GM12878 (cell line): ENCODE measurements at regions not wholly inside any gene's neighbourhood (a gene's known extent, or its start where the extent isn't known, plus 50 kb on each side); places are given as distances from the start of the nearest gene placed in this dataset.

Source experiments
- ATAC-seq: fragments of 200-7000 bp; cut with Tn5 transposase; 3 replicates; pipeline ENCODE4 v1.9.1; 2020; ENCODE audit warnings: mild to moderate bottlenecking, moderate library complexity
- BruUV-seq: library from RNA; stranded (reverse); fragments of 400-500 nt; replicated peaks from 2 replicates; lab custom pipeline; 2021; lab: Mats Ljungman, UMichigan
- CTCF ChIA-PET: fragments of 300-600 bp; sonication (Branson Sonifier 250); formaldehyde crosslinking; extraction: SDS; loops from one replicate; lab custom pipeline; 2021; ENCODE audit warnings: inconsistent platforms; lab: Yijun Ruan, JAX
- POLR2A ChIA-PET: fragments of 350-600 bp; formaldehyde crosslinking; extraction: SDS; loops from one replicate; lab custom pipeline; 2021; ENCODE audit warnings: inconsistent platforms; lab: Charles Lee
- RAD21 ChIA-PET: fragments of 300-600 bp; sonication (Branson Sonifier 250); formaldehyde crosslinking; loops from one replicate; lab custom pipeline; 2023; ENCODE audit warnings: antibody characterized with exemption; ENCODE audit not compliant: unreplicated experiment; lab: Charles Lee
- SMC1A ChIA-PET: fragments of 300-600 bp; sonication (Branson Sonifier 250); formaldehyde crosslinking; loops from one replicate; lab custom pipeline; 2023; ENCODE audit not compliant: unreplicated experiment, uncharacterized antibody; lab: Charles Lee
- DNase-seq: peaks from one replicate; pipeline ENCODE4 v3.0.0-alpha.2; 2011; ENCODE audit warnings: low read depth, low spot score
- FAIRE-seq: peaks from 3 replicates; lab custom pipeline; 2011; peaks lifted over from hg19 to GRCh38; lab: Jason Lieb, UNC
- H2AFZ ChIP-seq: 2 replicates; pipeline ENCODE4 v1.6.0; 2011; ENCODE audit warnings: low read depth, low read length, control low read depth; ENCODE audit not compliant: control insufficient read depth
- H3K27ac ChIP-seq: 2 replicates; pipeline ENCODE4 v1.5.1; 2011; ENCODE audit warnings: control low read depth; ENCODE audit not compliant: control insufficient read depth, insufficient read depth
- H3K27me3 ChIP-seq, 2 experiments: replicated peaks in 1 of 2; 2 replicates each; pipeline versions ENCODE4 v1.6.0 to v1.6.1; 2011; ENCODE audit warnings: low read length in 1 of 2; ENCODE audit not compliant: control insufficient read depth in 2 of 2, insufficient read depth in 2 of 2
- H3K36me3 ChIP-seq, 2 experiments: 2 replicates each; pipeline ENCODE4 v1.5.1; 2011; ENCODE audit warnings: low read length in 1 of 2; ENCODE audit not compliant: control insufficient read depth in 2 of 2, insufficient read depth in 2 of 2
- H3K4me1 ChIP-seq: 2 replicates; pipeline ENCODE4 v1.6.1; 2011; ENCODE audit warnings: mild to moderate bottlenecking, low read length, moderate library complexity, mixed read lengths; ENCODE audit not compliant: control insufficient read depth, insufficient read depth
- H3K4me2 ChIP-seq: 2 replicates; pipeline ENCODE4 v1.6.0; 2011; ENCODE audit warnings: control low read depth; ENCODE audit not compliant: control insufficient read depth, insufficient read depth
- H3K4me3 ChIP-seq: fragments of 200-600 bp; sonication (generic); 2 replicates; pipeline ENCODE4 v1.5.1; 2016
- H3K79me2 ChIP-seq: 2 replicates; pipeline ENCODE4 v1.6.0; 2011; ENCODE audit warnings: low read length; ENCODE audit not compliant: control insufficient read depth, insufficient read depth
- H3K9ac ChIP-seq: 2 replicates; pipeline ENCODE4 v1.8.0; 2011; ENCODE audit warnings: low read length, control low read depth, mixed read lengths; ENCODE audit not compliant: control insufficient read depth, insufficient read depth
- H3K9me3 ChIP-seq: replicated peaks from 3 replicates; pipeline ENCODE4 v1.5.1; 2011; ENCODE audit warnings: mild to moderate bottlenecking, low read length; ENCODE audit not compliant: control insufficient read depth, insufficient read depth
- H4K20me1 ChIP-seq: 2 replicates; pipeline ENCODE4 v1.6.0; 2011; ENCODE audit not compliant: control insufficient read depth, insufficient read depth
- ATF7 ChIP-seq: fragments of 450-650 bp; IDR thresholded peaks from 2 replicates; pipeline ENCODE4 v1.6.1; 2016; ENCODE audit warnings: low read depth, mild to moderate bottlenecking
- BMI1 ChIP-seq: fragments of 450-650 bp; IDR thresholded peaks from 2 replicates; pipeline ENCODE4 v1.6.1; 2016; ENCODE audit warnings: mild to moderate bottlenecking, moderate library complexity, borderline replicate concordance
- CEBPB ChIP-seq, 2 experiments: fragments of 150-350 bp in 1 of 2; IDR thresholded peaks; 2 replicates each; pipeline ENCODE4 v1.6.1; 2012 to 2014; ENCODE audit warnings: low read depth in 2 of 2, low read length in 2 of 2, borderline replicate concordance in 1 of 2, inconsistent platforms in 1 of 2
- CHD1 ChIP-seq: IDR thresholded peaks from 2 replicates; pipeline ENCODE4 v1.6.1; 2012; ENCODE audit warnings: low read depth, low read length, improper control_type of control experiment
- EED ChIP-seq: sonication (generic); IDR thresholded peaks from 2 replicates; pipeline ENCODE4 v1.6.1; 2016; ENCODE audit warnings: antibody characterized with exemption, low read depth
- EP300 ChIP-seq, 2 experiments: fragments of 150-350 bp in 1 of 2; IDR thresholded peaks; 2 replicates each; pipeline ENCODE4 v1.6.1; 2011 to 2012; ENCODE audit warnings: low read depth in 2 of 2, low read length in 2 of 2, borderline replicate concordance in 1 of 2, improper control_type of control experiment in 1 of 2, inconsistent platforms in 1 of 2; ENCODE audit not compliant: control insufficient read depth in 1 of 2
- ESRRA ChIP-seq: IDR thresholded peaks from 2 replicates; pipeline ENCODE4 v1.6.1; 2012; ENCODE audit warnings: mild to moderate bottlenecking, low read length, improper control_type of control experiment
- ETV6 ChIP-seq, 2 experiments: fragments of 450-650 bp in 1 of 2; IDR thresholded peaks in 1 of 2; conservative IDR thresholded peaks in 1 of 2; 2 replicates each; pipeline ENCODE4 v1.6.1; 2014; ENCODE audit warnings: antibody characterized with exemption in 1 of 2, borderline replicate concordance in 1 of 2, low read depth in 1 of 2, mild to moderate bottlenecking in 1 of 2, moderate library complexity in 1 of 2
- FOXK2 ChIP-seq: fragments of 450-650 bp; IDR thresholded peaks from 2 replicates; pipeline ENCODE4 v1.6.1; 2017; ENCODE audit warnings: mild to moderate bottlenecking, moderate library complexity
- HDAC2 ChIP-seq: fragments of 200-600 bp; sonication (generic); IDR thresholded peaks from 2 replicates; pipeline ENCODE4 v1.6.1; 2017
- IKZF2 ChIP-seq, 2 experiments: fragments of 450-650 bp; IDR thresholded peaks; 2 replicates each; pipeline ENCODE4 v1.6.1; 2017; ENCODE audit warnings: mild to moderate bottlenecking in 2 of 2, moderate library complexity in 2 of 2
- JUND ChIP-seq: IDR thresholded peaks from 2 replicates; pipeline ENCODE4 v1.6.1; 2012; ENCODE audit warnings: low read depth, mild to moderate bottlenecking, low read length, improper control_type of control experiment, moderate library complexity
- KAT2A ChIP-seq: conservative IDR thresholded peaks from 2 replicates; pipeline ENCODE4 v1.6.1; 2011; ENCODE audit warnings: low read depth, low read length; ENCODE audit not compliant: control insufficient read depth
- MTA2 ChIP-seq: fragments of 450-650 bp; IDR thresholded peaks from 2 replicates; pipeline ENCODE4 v1.6.1; 2016; ENCODE audit warnings: low read depth, mild to moderate bottlenecking, moderate library complexity
- NFXL1 ChIP-seq: fragments of 450-650 bp; IDR thresholded peaks from 2 replicates; pipeline ENCODE4 v1.6.1; 2017; ENCODE audit warnings: antibody characterized with exemption, mild to moderate bottlenecking, borderline replicate concordance
- NR2C1 ChIP-seq: fragments of 450-650 bp; IDR thresholded peaks from 2 replicates; pipeline ENCODE4 v1.6.1; 2017; ENCODE audit warnings: antibody characterized with exemption, mild to moderate bottlenecking, moderate library complexity
- NRF1 ChIP-seq: conservative IDR thresholded peaks from 2 replicates; pipeline ENCODE4 v1.6.1; 2011; ENCODE audit warnings: mild to moderate bottlenecking, low read depth, low read length, improper control_type of control experiment
- POLR2AphosphoS2 ChIP-seq: IDR thresholded peaks from 2 replicates; pipeline ENCODE4 v1.6.1; 2011; ENCODE audit warnings: low read depth, mild to moderate bottlenecking, low read length, improper control_type of control experiment, moderate library complexity
- POU2F2 ChIP-seq: IDR thresholded peaks from 3 replicates; pipeline ENCODE4 v1.6.1; 2011; ENCODE audit warnings: low read depth, mild to moderate bottlenecking, low read length, borderline replicate concordance
- RAD21 ChIP-seq: IDR thresholded peaks from 2 replicates; pipeline ENCODE4 v1.6.1; 2011; ENCODE audit warnings: mild to moderate bottlenecking, low read depth, low read length, moderate library complexity; ENCODE audit not compliant: insufficient read depth
- SIN3A ChIP-seq: IDR thresholded peaks from 2 replicates; pipeline ENCODE4 v1.6.1; 2012; ENCODE audit warnings: low read depth, low read length, improper control_type of control experiment
- SKIL ChIP-seq: fragments of 450-650 bp; IDR thresholded peaks from 2 replicates; pipeline ENCODE4 v1.6.1; 2017; ENCODE audit warnings: mild to moderate bottlenecking, low read depth, inconsistent platforms; ENCODE audit not compliant: poor library complexity, severe bottlenecking
- SRF ChIP-seq, 2 experiments: IDR thresholded peaks; 2 replicates each; pipeline ENCODE4 v1.6.1; 2011; ENCODE audit warnings: low read depth in 2 of 2, low read length in 2 of 2, mild to moderate bottlenecking in 1 of 2, moderate library complexity in 1 of 2
- TARDBP ChIP-seq: IDR thresholded peaks from 2 replicates; pipeline ENCODE4 v1.6.1; 2016; ENCODE audit warnings: borderline replicate concordance
- TBL1XR1 ChIP-seq: IDR thresholded peaks from 2 replicates; pipeline ENCODE4 v1.6.1; 2012; ENCODE audit warnings: low read depth, low read length, improper control_type of control experiment
- ZNF217 ChIP-seq: fragments of 450-650 bp; IDR thresholded peaks from 2 replicates; pipeline ENCODE4 v1.6.1; 2017; ENCODE audit warnings: antibody characterized with exemption, mild to moderate bottlenecking
- ZZZ3 ChIP-seq: IDR thresholded peaks from 2 replicates; pipeline ENCODE4 v1.6.1; 2011; ENCODE audit warnings: low read depth; ENCODE audit not compliant: control insufficient read depth, insufficient read length
- WGBS: methylation state at CpG from one replicate; pipeline ENCODE4 v1.1.6; 2016; ENCODE audit warnings: low lambda C conversion rate; ENCODE audit not compliant: insufficient replicate concordance, insufficient coverage; ENCODE audit errors: missing lambda C conversion rate; 5-methylcytosine and 5-hydroxymethylcytosine counted together
- in situ Hi-C: fragments of 300-500 bp; cut with MboI; formaldehyde crosslinking; loops from 9 replicates; pipeline ENCODE4 v1.14.3; 2018; ENCODE audit warnings: mixed read lengths
- intact Hi-C: fragments of 100-400 bp; cut with micrococcal nuclease; formaldehyde crosslinking; loops from one replicate; pipeline ENCODE4 v1.14.2; 2022; ENCODE audit not compliant: unreplicated experiment

GRCh38 chr20:9928281-9928737 is 89.4 kb upstream of the PAK5 start:
- in situ Hi-C loops: no loop called here
- TF ChIP-seq CHD1 (no peak), FOXK2 (no peak), ZNF217 (no peak), POLR2AphosphoS2 (no peak), SRF (IDR thresholded peaks at IDR 0.05; ENCODE audit: low read depth in 2 of 2, low read length in 2 of 2) (no peak), SKIL (no peak), ZZZ3 (no peak), CEBPB (IDR thresholded peaks at IDR 0.05; ENCODE audit: borderline replicate concordance in 1 of 2, low read depth in 2 of 2, low read length in 2 of 2) (no peak), HDAC2 (no peak), ETV6 (conservative IDR thresholded peaks at IDR 0.05 in 1 of 2, IDR thresholded peaks at IDR 0.05 in 1 of 2; ENCODE audit: borderline replicate concordance in 1 of 2, low read depth in 1 of 2) (peak in 1 of 2 experiments; percentile 64; a peak in 1 of 4 replicates), NFXL1 (no peak), TBL1XR1 (no peak), TARDBP (no peak), NRF1 (no peak), NR2C1 (no peak), IKZF2 (IDR thresholded peaks at IDR 0.05) (peak; percentile 29 to 62; a peak in 2 of 4 replicates), RAD21 (no peak), JUND (no peak), MTA2 (no peak), BMI1 (no peak), EP300 (IDR thresholded peaks at IDR 0.05; ENCODE audit: borderline replicate concordance in 1 of 2, control insufficient read depth in 1 of 2, low read depth in 2 of 2, low read length in 2 of 2) (no peak), ESRRA (no peak), SIN3A (no peak), KAT2A (no peak), ATF7 (no peak), EED (peak; percentile 77), POU2F2 (0 out of 3 replicates have a peak, but pooled peaks have one; percentile 22)

More at GRCh38 chr20:9928281-9928737, 89.4 kb upstream of the PAK5 start:
- SMC1A ChIA-PET: interaction anchor here (1.0 kb wide), 1 partner anchor 473 kb away, joined by 3 read pairs; no protein-coding TSS in a partner anchor
- H3K79me2 ChIP-seq: no peaks in the 10 kb centered on the region
- no peak overlapping the region for H3K4me3 ChIP-seq
- ATAC-seq: peak; percentile 88
- H3K4me2 ChIP-seq: peak overlapping the region; percentile 23; the same call in 1 of the 2 replicates
- no peaks in the 10 kb centered on the region for H3K9me3 ChIP-seq
- CTCF ChIA-PET: no interaction called here
- WGBS: 0% methylated on average over 5 of the region's 5 CpGs
- POLR2A ChIA-PET: no interaction called here
- H3K27me3 ChIP-seq: no peaks in the 10 kb centered on the region
- peak overlapping the region; percentile 33 for H2AFZ ChIP-seq
- H3K27ac ChIP-seq: no peak overlapping the region
- RAD21 ChIA-PET: no interaction called here
- no peaks in the 10 kb centered on the region for H3K36me3 ChIP-seq
- intact Hi-C loops: no loop called here
- peaks cover 11% of the 10 kb centered on the region for H3K4me1 ChIP-seq
- FAIRE-seq: peak; percentile 57
- no peak for DNase-seq
- no peak overlapping the region for H3K9ac ChIP-seq
- no TSS peak for BruUV-seq
- no peaks in the 10 kb centered on the region for H4K20me1 ChIP-seq
